Hematopoietic multipotent progenitor cell treated with erythropoietin and hydrocortisone succinate and interleukin-3 and kit ligand, for 6 days (in vitro differentiated cells): ENCODE measurements at regions not wholly inside any gene's neighbourhood (a gene's known extent, or its start where the extent isn't known, plus 50 kb on each side); places are given as distances from the start of the nearest gene placed in this dataset.
"Not testable (repeated sequence)": the region's sequence is repeated elsewhere in the genome, so short reads cannot be mapped to it uniquely, and the experiment has no call there.

Source experiments
- DNase-seq: peaks from one replicate; pipeline ENCODE4 v3.0.0-alpha.2; 2015

GRCh38 chr5:155530046-155530445 lies 516.5 kb downstream of the KIF4B start:
- no peak for DNase-seq

GRCh38 chr5:155532621-155533311 lies 519.2 kb downstream of the KIF4B start:
- no peak for DNase-seq

- no peak for DNase-seq
Observed at GRCh38 chr5:155540000-155540595, 526.5 kb downstream of the KIF4B start.

- DNase-seq: no peak
Observed at GRCh38 chr5:155546075-155546474, 532.5 kb downstream of the KIF4B start.

GRCh38 chr5:155554500-155554899 lies 540.9 kb downstream of the KIF4B start:
- no peak for DNase-seq

- DNase-seq: no peak
Observed at GRCh38 chr5:155556222-155556621, 542.7 kb downstream of the KIF4B start.

- no peak for DNase-seq
Observed at GRCh38 chr5:155556700-155557099, 543.1 kb downstream of the KIF4B start.

- no peak for DNase-seq
Observed at GRCh38 chr5:155562158-155562557, 548.6 kb downstream of the KIF4B start.

GRCh38 chr5:155564541-155564940 lies 551.0 kb downstream of the KIF4B start:
- DNase-seq: no peak

GRCh38 chr5:155575861-155576260 lies 562.3 kb downstream of the KIF4B start:
- no peak for DNase-seq

GRCh38 chr5:155586808-155587207 lies 573.3 kb downstream of the KIF4B start:
- not testable (repeated sequence) for DNase-seq

- DNase-seq: peak; percentile 29
Observed at GRCh38 chr5:155587458-155587857, 573.9 kb downstream of the KIF4B start.

- DNase-seq: no peak
Observed at GRCh38 chr5:155591273-155591672, 577.7 kb downstream of the KIF4B start.

GRCh38 chr5:155594270-155594669 lies 580.7 kb downstream of the KIF4B start:
- DNase-seq: no peak

- no peak for DNase-seq
Observed at GRCh38 chr5:155595791-155596190, 582.2 kb downstream of the KIF4B start.

- no peak for DNase-seq
Observed at GRCh38 chr5:155598552-155598951, 585.0 kb downstream of the KIF4B start.

- DNase-seq: no peak
Observed at GRCh38 chr5:155605920-155606319, 592.4 kb downstream of the KIF4B start.

GRCh38 chr5:155616779-155617392 lies 603.3 kb downstream of the KIF4B start:
- peak; percentile 44 for DNase-seq

GRCh38 chr5:155619688-155620087 lies 606.1 kb downstream of the KIF4B start:
- DNase-seq: no peak

- no peak for DNase-seq
Observed at GRCh38 chr5:155620821-155621410, 607.4 kb downstream of the KIF4B start.

- no peak for DNase-seq
Observed at GRCh38 chr5:155624597-155625241, 611.2 kb downstream of the KIF4B start.

- DNase-seq: no peak
Observed at GRCh38 chr5:155625315-155625714, 611.8 kb downstream of the KIF4B start.

GRCh38 chr5:155625897-155626543 lies 612.5 kb downstream of the KIF4B start:
- no peak for DNase-seq
